ENCODE measurements at regions not wholly inside any gene's neighbourhood (a gene's known extent, or its start where the extent isn't known, plus 50 kb on each side); places are given as distances from the start of the nearest gene placed in this dataset.

DNA sequence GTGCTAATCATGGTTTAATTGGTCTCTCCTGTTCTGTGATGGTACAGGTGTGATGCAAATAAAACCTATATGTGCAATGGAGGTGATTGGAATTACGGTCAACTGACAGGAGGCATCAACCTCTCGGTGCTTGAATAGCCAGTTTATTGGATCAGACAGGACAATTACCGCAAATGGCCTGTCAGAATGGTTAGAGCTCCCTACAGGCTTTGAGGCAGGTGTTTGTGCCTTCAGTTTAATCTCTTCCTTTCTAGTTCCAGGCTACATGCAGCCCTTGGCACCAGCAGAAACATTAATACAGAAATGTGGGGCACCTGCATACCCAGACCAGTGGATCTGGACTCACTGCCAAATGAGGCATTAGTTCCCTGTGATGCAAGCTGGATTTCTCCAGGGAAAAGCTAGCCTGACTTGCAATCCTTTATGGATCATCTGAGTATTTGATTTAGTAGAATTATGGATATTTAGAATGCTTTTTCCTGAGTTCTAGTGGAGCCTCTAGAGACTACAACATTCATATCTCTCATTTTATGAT, 128.6 kb downstream of the MAT2B start:
- Histone ChIP-seq H3K27ac (no peak overlapping the region), H3K27me3 (no peaks in the 10 kb centered on the region), H3K4me3 (no peak overlapping the region), H3K4me1 (ENCODE audit: low read depth) (no peaks in the 10 kb centered on the region), H3K9me3 (ENCODE audit: low read depth) (no peaks in the 10 kb centered on the region), H3K36me3 (no peaks in the 10 kb centered on the region)
- no peak for DNase-seq (ENCODE audit: low read depth in 1 of 2, low spot score in 1 of 2)
- TF ChIP-seq, protein P1, sequence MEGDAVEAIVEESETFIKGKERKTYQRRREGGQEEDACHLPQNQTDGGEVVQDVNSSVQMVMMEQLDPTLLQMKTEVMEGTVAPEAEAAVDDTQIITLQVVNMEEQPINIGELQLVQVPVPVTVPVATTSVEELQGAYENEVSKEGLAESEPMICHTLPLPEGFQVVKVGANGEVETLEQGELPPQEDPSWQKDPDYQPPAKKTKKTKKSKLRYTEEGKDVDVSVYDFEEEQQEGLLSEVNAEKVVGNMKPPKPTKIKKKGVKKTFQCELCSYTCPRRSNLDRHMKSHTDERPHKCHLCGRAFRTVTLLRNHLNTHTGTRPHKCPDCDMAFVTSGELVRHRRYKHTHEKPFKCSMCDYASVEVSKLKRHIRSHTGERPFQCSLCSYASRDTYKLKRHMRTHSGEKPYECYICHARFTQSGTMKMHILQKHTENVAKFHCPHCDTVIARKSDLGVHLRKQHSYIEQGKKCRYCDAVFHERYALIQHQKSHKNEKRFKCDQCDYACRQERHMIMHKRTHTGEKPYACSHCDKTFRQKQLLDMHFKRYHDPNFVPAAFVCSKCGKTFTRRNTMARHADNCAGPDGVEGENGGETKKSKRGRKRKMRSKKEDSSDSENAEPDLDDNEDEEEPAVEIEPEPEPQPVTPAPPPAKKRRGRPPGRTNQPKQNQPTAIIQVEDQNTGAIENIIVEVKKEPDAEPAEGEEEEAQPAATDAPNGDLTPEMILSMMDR (IDR thresholded peaks at IDR 0.05; ENCODE audit: low read depth, low read length): no peak

GRCh38 chr5:163635631-163636030, 130.2 kb downstream of the MAT2B start:
- no peaks in the 10 kb centered on the region for H3K4me1 ChIP-seq (ENCODE audit: low read depth)
- no peak overlapping the region for H3K4me3 ChIP-seq
- no peaks in the 10 kb centered on the region for H3K36me3 ChIP-seq
- no peak for DNase-seq (ENCODE audit: low read depth in 1 of 2, low spot score in 1 of 2)
- H3K27ac ChIP-seq: no peak overlapping the region
- H3K9me3 ChIP-seq (ENCODE audit: low read depth): no peaks in the 10 kb centered on the region
- H3K27me3 ChIP-seq: no peaks in the 10 kb centered on the region
- TF ChIP-seq, protein P1 (IDR thresholded peaks at IDR 0.05; ENCODE audit: low read depth, low read length): no peak

DNA sequence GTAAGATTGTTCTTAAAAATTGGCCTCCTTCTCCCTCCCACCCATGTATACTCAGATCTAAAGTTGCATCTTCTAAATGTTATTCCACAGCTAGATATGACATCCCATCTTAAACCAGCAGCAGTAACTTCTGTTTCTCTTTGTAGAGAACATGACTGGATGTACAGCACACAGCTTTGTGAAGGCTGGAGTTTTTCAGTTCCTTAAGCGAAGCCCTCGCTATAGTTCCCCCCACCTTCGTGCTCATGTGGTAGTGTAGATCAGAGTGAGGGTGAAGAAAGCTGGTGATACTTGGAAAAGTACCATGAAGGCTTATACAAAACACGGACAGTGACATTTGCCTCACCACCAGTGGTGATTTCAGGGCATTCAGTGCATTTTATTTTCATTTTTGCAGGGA, 137.5 kb downstream of the MAT2B start:
- Histone ChIP-seq H3K27me3 (no peaks in the 10 kb centered on the region), H3K4me1 (ENCODE audit: low read depth) (no peaks in the 10 kb centered on the region), H3K4me3 (no peak overlapping the region), H3K27ac (no peak overlapping the region), H3K9me3 (ENCODE audit: low read depth) (no peaks in the 10 kb centered on the region), H3K36me3 (no peaks in the 10 kb centered on the region)
- TF ChIP-seq, protein P1 (IDR thresholded peaks at IDR 0.05; ENCODE audit: low read depth, low read length): no peak
- no peak for DNase-seq (ENCODE audit: low read depth in 1 of 2, low spot score in 1 of 2)

- TF ChIP-seq, protein P1 (IDR thresholded peaks at IDR 0.05; ENCODE audit: low read depth, low read length): no peak
- Histone ChIP-seq H3K4me1 (ENCODE audit: low read depth) (no peaks in the 10 kb centered on the region), H3K27me3 (no peaks in the 10 kb centered on the region), H3K27ac (no peak overlapping the region), H3K36me3 (no peaks in the 10 kb centered on the region), H3K9me3 (ENCODE audit: low read depth) (no peaks in the 10 kb centered on the region), H3K4me3 (no peak overlapping the region)
- DNase-seq (ENCODE audit: low read depth in 1 of 2, low spot score in 1 of 2): no peak
These were observed 140.3 kb downstream of the MAT2B start for GRCh38 chr5:163645421-163646416.

- no peak overlapping the region for H3K4me3 ChIP-seq
- peak in 1 of 2 donors; percentile 60 for DNase-seq (ENCODE audit: low read depth in 1 of 2, low spot score in 1 of 2)
- TF ChIP-seq, protein P1 (IDR thresholded peaks at IDR 0.05; ENCODE audit: low read depth, low read length): no peak
- no peaks in the 10 kb centered on the region for H3K4me1 ChIP-seq (ENCODE audit: low read depth)
- no peaks in the 10 kb centered on the region for H3K36me3 ChIP-seq
- no peaks in the 10 kb centered on the region for H3K27me3 ChIP-seq
- H3K9me3 ChIP-seq (ENCODE audit: low read depth): no peaks in the 10 kb centered on the region
- H3K27ac ChIP-seq: no peak overlapping the region
These were observed 144.1 kb downstream of the MAT2B start for GRCh38 chr5:163649514-163649913.

Data from cardiac muscle cell (in vitro differentiated cells and primary cell).